ENCODE measurements at regions not wholly inside any gene's neighbourhood (a gene's known extent, or its start where the extent isn't known, plus 50 kb on each side); places are given as distances from the start of the nearest gene placed in this dataset.

- WGBS, 2 donors, result 71 to 81% methylated on average over 2 of the region's 2 CpGs
- Histone ChIP-seq H3K36me3 (no peaks in the 10 kb centered on the region), H3K9me3 (no peaks in the 10 kb centered on the region), H3K27ac (no peak overlapping the region), H3K4me1 (no peaks in the 10 kb centered on the region), H3K27me3 (no peaks in the 10 kb centered on the region), H3K4me3 (no peak overlapping the region)
- TF ChIP-seq CTCF (IDR thresholded peaks at IDR 0.05), result no peak
- TF ChIP-seq POLR2A (IDR thresholded peaks at IDR 0.05), result no peak
- intact Hi-C loops (cut with DNase I), result no loop called here
- no peak for DNase-seq
Observed at GRCh38 chr2:35614640-35615039, 740.9 kb upstream of the CRIM1 start.

- no peak overlapping the region for H3K4me3 ChIP-seq
Observed at GRCh38 chr2:35606394-35606793, 749.2 kb upstream of the CRIM1 start.

GRCh38 chr2:35598310-35598709, 757.3 kb upstream of the CRIM1 start:
- TF ChIP-seq POLR2A (IDR thresholded peaks at IDR 0.05) (no peak), CTCF (IDR thresholded peaks at IDR 0.05) (no peak)
- no peak for DNase-seq

More at GRCh38 chr2:35606394-35606793, 749.2 kb upstream of the CRIM1 start:
- H3K36me3 ChIP-seq, result no peaks in the 10 kb centered on the region
- no peak for DNase-seq
- no peaks in the 10 kb centered on the region for H3K27me3 ChIP-seq
- H3K4me1 ChIP-seq, result no peaks in the 10 kb centered on the region
- no peak overlapping the region for H3K27ac ChIP-seq
- intact Hi-C loops (cut with DNase I), result no loop called here
- TF ChIP-seq CTCF (IDR thresholded peaks at IDR 0.05), result no peak
- TF ChIP-seq POLR2A (IDR thresholded peaks at IDR 0.05), result no peak
- no peaks in the 10 kb centered on the region for H3K9me3 ChIP-seq
- 55 to 69% methylated on average over 2 of the region's 2 CpGs for WGBS, 2 donors

GRCh38 chr2:35591886-35592285, 763.7 kb upstream of the CRIM1 start:
- intact Hi-C loops (cut with DNase I), result no loop called here
- TF ChIP-seq CTCF (IDR thresholded peaks at IDR 0.05), result no peak
- TF ChIP-seq POLR2A (IDR thresholded peaks at IDR 0.05), result no peak
- no peaks in the 10 kb centered on the region for H3K27me3 ChIP-seq
- WGBS, 2 donors, result 60 to 68% methylated on average over 1 of the region's 1 CpG
- no peaks in the 10 kb centered on the region for H3K36me3 ChIP-seq
- H3K9me3 ChIP-seq, result no peaks in the 10 kb centered on the region
- H3K4me3 ChIP-seq, result no peak overlapping the region
- no peaks in the 10 kb centered on the region for H3K4me1 ChIP-seq
- DNase-seq, result no peak
- no peak overlapping the region for H3K27ac ChIP-seq

More at GRCh38 chr2:35598310-35598709, 757.3 kb upstream of the CRIM1 start:
- Histone ChIP-seq H3K4me1 (no peaks in the 10 kb centered on the region), H3K9me3 (peaks cover 0 to 6% (median 0%) of the 10 kb centered on the region in 3 donors), H3K4me3 (no peak overlapping the region), H3K36me3 (no peaks in the 10 kb centered on the region), H3K27ac (no peak overlapping the region), H3K27me3 (no peaks in the 10 kb centered on the region)
- whole genome bisulfite sequencing, 2 donors, result no CpG with 5 or more reads among the region's 1 CpG
- intact Hi-C loops (cut with DNase I), result no loop called here

GRCh38 chr2:35585972-35586371, 769.6 kb upstream of the CRIM1 start:
- Histone ChIP-seq H3K9me3 (peaks cover 0 to 11% (median 0%) of the 10 kb centered on the region in 3 donors), H3K36me3 (no peaks in the 10 kb centered on the region), H3K4me1 (no peaks in the 10 kb centered on the region), H3K4me3 (no peak overlapping the region), H3K27ac (no peak overlapping the region), H3K27me3 (no peaks in the 10 kb centered on the region)
- no peak for DNase-seq
- 76 to 80% methylated on average over 5 of the region's 5 CpGs for WGBS, 2 donors
- intact Hi-C loops (cut with DNase I), result no loop called here
- TF ChIP-seq CTCF (IDR thresholded peaks at IDR 0.05), result no peak
- TF ChIP-seq POLR2A (IDR thresholded peaks at IDR 0.05), result no peak
